Keratinocyte (primary cell): ENCODE measurements at regions not wholly inside any gene's neighbourhood (a gene's known extent, or its start where the extent isn't known, plus 50 kb on each side); places are given as distances from the start of the nearest gene placed in this dataset.

Experiments used
- DNase-seq: peaks from one replicate; pipeline ENCODE4 v3.0.0-alpha.2; 2011; ENCODE audit warnings: low read depth, missing footprints, low spot score
- FAIRE-seq: peaks from 2 replicates; lab custom pipeline; 2011; peaks lifted over from hg19 to GRCh38; lab: Jason Lieb, UNC
- H2AFZ ChIP-seq: 2 replicates; pipeline ENCODE4 v1.6.0; 2012; ENCODE audit warnings: low read length, control low read depth, inconsistent platforms; ENCODE audit not compliant: control insufficient read depth
- H3K27ac ChIP-seq: 2 replicates; pipeline ENCODE4 v1.5.1; 2011; ENCODE audit warnings: low read length; ENCODE audit not compliant: control insufficient read depth, insufficient read depth
- H3K27me3 ChIP-seq: 3 replicates; pipeline ENCODE4 v1.6.0; 2011; ENCODE audit warnings: low read length; ENCODE audit not compliant: control insufficient read depth, insufficient read depth; ENCODE audit errors: extremely low read depth
- H3K36me3 ChIP-seq, 2 experiments: 2 replicates in 1 of 2; 3 replicates in 1 of 2; pipeline ENCODE4 v1.5.1; 2011; ENCODE audit warnings: low read length in 2 of 2, mild to moderate bottlenecking in 1 of 2; ENCODE audit not compliant: control insufficient read depth in 2 of 2, insufficient read depth in 2 of 2; ENCODE audit errors: extremely low read depth in 1 of 2
- H3K4me1 ChIP-seq: 3 replicates; pipeline ENCODE4 v1.5.1; 2011; ENCODE audit warnings: low read length; ENCODE audit not compliant: control insufficient read depth, insufficient read depth; ENCODE audit errors: extremely low read depth
- H3K4me2 ChIP-seq: 3 replicates; pipeline ENCODE4 v1.6.0; 2011; ENCODE audit warnings: low read depth, low read length; ENCODE audit not compliant: control insufficient read depth, insufficient read depth; ENCODE audit errors: extremely low read depth
- H3K4me3 ChIP-seq, 3 experiments: fragments of 200-600 bp in 1 of 3; sonication (generic) in 1 of 3; 2 replicates in 2 of 3; 3 replicates in 1 of 3; pipeline ENCODE4 v1.5.1; 2011 to 2016; ENCODE audit warnings: low read length in 3 of 3, mild to moderate bottlenecking in 3 of 3, control low read depth in 2 of 3, inconsistent platforms in 1 of 3, low read depth in 1 of 3, mixed read lengths in 1 of 3, mixed run types in 1 of 3, moderate library complexity in 1 of 3; ENCODE audit not compliant: control insufficient read depth in 2 of 3, insufficient read depth in 2 of 3; ENCODE audit errors: extremely low read depth in 1 of 3
- H3K79me2 ChIP-seq: 2 replicates; pipeline ENCODE4 v1.6.0; 2012; ENCODE audit warnings: low read length; ENCODE audit not compliant: control insufficient read depth, insufficient read depth
- H3K9ac ChIP-seq: 3 replicates; pipeline ENCODE4 v1.6.0; 2011; ENCODE audit warnings: low read length; ENCODE audit not compliant: control insufficient read depth, insufficient read depth; ENCODE audit errors: extremely low read depth
- H3K9me1 ChIP-seq: 3 replicates; pipeline ENCODE4 v1.6.0; 2011; ENCODE audit warnings: low read length; ENCODE audit not compliant: control insufficient read depth, insufficient read depth; ENCODE audit errors: extremely low read depth
- H3K9me3 ChIP-seq: 2 replicates; pipeline ENCODE4 v1.5.1; 2012; ENCODE audit warnings: low read depth, low read length; ENCODE audit not compliant: control insufficient read depth
- H4K20me1 ChIP-seq: 3 replicates; pipeline ENCODE4 v1.6.0; 2011; ENCODE audit warnings: low read length; ENCODE audit not compliant: control insufficient read depth, insufficient read depth; ENCODE audit errors: extremely low read depth
- CTCF ChIP-seq, 3 experiments: IDR thresholded peaks in 1 of 3; conservative IDR thresholded peaks in 1 of 3; optimal IDR thresholded peaks in 1 of 3; 2 replicates in 2 of 3; 3 replicates in 1 of 3; pipeline versions ENCODE3 to v1.5.1; 2011; ENCODE audit warnings: low read length in 3 of 3, mild to moderate bottlenecking in 3 of 3, moderate library complexity in 2 of 3, control low read depth in 1 of 3, inconsistent platforms in 1 of 3; ENCODE audit not compliant: insufficient read depth in 2 of 3; ENCODE audit errors: extremely low read depth in 1 of 3
- EZH2 ChIP-seq: IDR thresholded peaks from one replicate; pipeline ENCODE4 v1.6.1; 2012; ENCODE audit warnings: inconsistent platforms, mild to moderate bottlenecking, low read length, moderate library complexity
- dilution Hi-C: fragments of 300-500 bp; cut with MboI; formaldehyde crosslinking; loops from one replicate; pipeline ENCODE4 v1.7.0; 2020; ENCODE audit warnings: low sequenced_read_pairs; ENCODE audit not compliant: extremely low pct_ligation_motif_present

- dilution Hi-C loops, result no loop called here
- H3K9me1 ChIP-seq, result no peaks in the 10 kb centered on the region
- H3K27ac ChIP-seq, result no peak overlapping the region
- no peak overlapping the region for H3K4me2 ChIP-seq
- TF ChIP-seq EZH2 (no peak), CTCF (optimal IDR thresholded peaks at IDR 0.05 in 1 of 3, IDR thresholded peaks at IDR 0.05 in 1 of 3, conservative IDR thresholded peaks at IDR 0.05 in 1 of 3; ENCODE audit: extremely low read depth in 1 of 3, insufficient read depth in 2 of 3, low read length in 3 of 3) (no peak)
- no peaks in the 10 kb centered on the region for H3K27me3 ChIP-seq
- FAIRE-seq (no peak), DNase-seq (no peak)
- H4K20me1 ChIP-seq, result no peaks in the 10 kb centered on the region
- H3K79me2 ChIP-seq, result no peaks in the 10 kb centered on the region
- H3K36me3 ChIP-seq, result no peaks in the 10 kb centered on the region
- H3K9me3 ChIP-seq, result peaks cover 9% of the 10 kb centered on the region
- H3K4me3 ChIP-seq, result no peak overlapping the region
- H3K9ac ChIP-seq, result no peak overlapping the region
- no peak overlapping the region for H2AFZ ChIP-seq
- H3K4me1 ChIP-seq, result no peaks in the 10 kb centered on the region
Measured at GRCh38 chr6:165829376-165829775, 166.3 kb upstream of the PDE10A start.

GRCh38 chr6:165827190-165827518 is 164.1 kb upstream of the PDE10A start:
- no peak for FAIRE-seq

More at GRCh38 chr6:165827190-165827518, 164.1 kb upstream of the PDE10A start:
- no peak for TF ChIP-seq EZH2
- no peak for TF ChIP-seq CTCF (optimal IDR thresholded peaks at IDR 0.05 in 1 of 3, IDR thresholded peaks at IDR 0.05 in 1 of 3, conservative IDR thresholded peaks at IDR 0.05 in 1 of 3; ENCODE audit: extremely low read depth in 1 of 3, insufficient read depth in 2 of 3, low read length in 3 of 3)
- DNase-seq, result no peak
- dilution Hi-C loops, result no loop called here
- Histone ChIP-seq H3K9ac (no peak overlapping the region), H2AFZ (no peak overlapping the region), H3K36me3 (no peaks in the 10 kb centered on the region), H3K4me1 (no peaks in the 10 kb centered on the region), H3K4me3 (no peak overlapping the region), H3K4me2 (no peak overlapping the region), H4K20me1 (no peaks in the 10 kb centered on the region), H3K27me3 (no peaks in the 10 kb centered on the region), H3K9me1 (no peaks in the 10 kb centered on the region), H3K9me3 (peaks cover 9% of the 10 kb centered on the region), H3K79me2 (no peaks in the 10 kb centered on the region), H3K27ac (no peak overlapping the region)
